Astrocyte (in vitro differentiated cells and primary cell): ENCODE measurements at regions not wholly inside any gene's neighbourhood (a gene's known extent, or its start where the extent isn't known, plus 50 kb on each side); places are given as distances from the start of the nearest gene placed in this dataset.
"Not testable (repeated sequence)": the region's sequence is repeated elsewhere in the genome, so short reads cannot be mapped to it uniquely, and the experiment has no call there.

Source experiments
- CTCF ChIP-seq: IDR thresholded peaks from 2 replicates; pipeline ENCODE4 v1.5.1; 2011; ENCODE audit warnings: low read depth, mild to moderate bottlenecking, inconsistent platforms, low read length, moderate library complexity; ENCODE audit not compliant: insufficient read depth
- EZH2 ChIP-seq: IDR thresholded peaks from 2 replicates; pipeline ENCODE4 v1.6.1; 2012; ENCODE audit warnings: mild to moderate bottlenecking, low read length, inconsistent platforms; ENCODE audit not compliant: insufficient read depth

GRCh38 chr4:128644693-128645654, 164.5 kb upstream of the JADE1 start:
- not testable (repeated sequence) for TF ChIP-seq CTCF, EZH2
